WTC11 (cell line): ENCODE measurements at regions not wholly inside any gene's neighbourhood (a gene's known extent, or its start where the extent isn't known, plus 50 kb on each side); places are given as distances from the start of the nearest gene placed in this dataset.

Experiments used
- ATAC-seq: fragments of 200-7000 bp; cut with Tn5 transposase; 2 replicates; pipeline ENCODE4 v1.10.0; 2021; ENCODE audit warnings: mild to moderate bottlenecking, moderate library complexity
- CTCF ChIA-PET: fragments of 300-600 bp; sonication (Branson Sonifier 250); formaldehyde crosslinking; loops from one replicate; lab custom pipeline; 2021; ENCODE audit warnings: antibody characterized with exemption; lab: Charles Lee
- POLR2A ChIA-PET: fragments of 350-600 bp; sonication (Branson Sonifier 250); formaldehyde crosslinking; loops from one replicate; lab custom pipeline; 2021; ENCODE audit warnings: antibody characterized with exemption; lab: Charles Lee
- DNase-seq: peaks from one replicate; pipeline ENCODE4 v3.0.0; 2021; ENCODE audit warnings: low spot score
- H3K27ac Mint-ChIP-seq: 2 replicates; pipeline ENCODE4 v1.8.0; 2021; ENCODE audit warnings: mixed read lengths
- H3K27me3 Mint-ChIP-seq: 2 replicates; pipeline ENCODE4 v1.8.0; 2021; ENCODE audit warnings: low read depth, mild to moderate bottlenecking, moderate library complexity, mixed read lengths
- H3K36me3 Mint-ChIP-seq: 2 replicates; pipeline ENCODE4 v1.8.0; 2021; ENCODE audit warnings: mixed read lengths
- H3K4me1 Mint-ChIP-seq: 2 replicates; pipeline ENCODE4 v1.8.0; 2022; ENCODE audit warnings: mixed read lengths
- H3K4me3 Mint-ChIP-seq: 2 replicates; pipeline ENCODE4 v1.8.0; 2021; ENCODE audit warnings: mild to moderate bottlenecking, moderate library complexity, mixed read lengths
- H3K9me3 Mint-ChIP-seq: 2 replicates; pipeline ENCODE4 v1.8.0; 2021; ENCODE audit warnings: mixed read lengths
- CBFB ChIP-seq: sonication (generic); formaldehyde crosslinking; IDR thresholded peaks from 2 replicates; pipeline ENCODE4 v1.8.1; 2022; ENCODE audit warnings: mild to moderate bottlenecking, low read depth, missing genetic modification reagents
- ELF4 ChIP-seq: sonication (generic); formaldehyde crosslinking; IDR thresholded peaks from 2 replicates; pipeline ENCODE4 v1.8.1; 2022; ENCODE audit warnings: low read depth, mild to moderate bottlenecking, moderate library complexity, missing genetic modification reagents
- EMX1 ChIP-seq: fragments of 250-450 bp; sonication (Bioruptor Pico); IDR thresholded peaks from 2 replicates; pipeline ENCODE4 v1.8.0; 2021; ENCODE audit warnings: mild to moderate bottlenecking
- ETV6 ChIP-seq: sonication (generic); formaldehyde crosslinking; IDR thresholded peaks from 2 replicates; pipeline ENCODE4 v1.8.1; 2022; ENCODE audit warnings: mild to moderate bottlenecking, missing genetic modification reagents
- FOXK1 ChIP-seq: sonication (generic); formaldehyde crosslinking; IDR thresholded peaks from 2 replicates; pipeline ENCODE4 v1.8.0; 2022; ENCODE audit warnings: mild to moderate bottlenecking, moderate library complexity, missing genetic modification reagents
- FOXP4 ChIP-seq: sonication (generic); formaldehyde crosslinking; IDR thresholded peaks from 2 replicates; pipeline ENCODE4 v1.8.0; 2022; ENCODE audit warnings: mild to moderate bottlenecking, missing genetic modification reagents
- HMGA2 ChIP-seq: fragments of 250-450 bp; sonication (Bioruptor Pico); IDR thresholded peaks from 2 replicates; pipeline ENCODE4 v1.4.0; 2021; ENCODE audit warnings: mild to moderate bottlenecking, moderate library complexity
- JUN ChIP-seq: sonication (generic); formaldehyde crosslinking; IDR thresholded peaks from 2 replicates; pipeline ENCODE4 v1.8.0; 2023; ENCODE audit warnings: mild to moderate bottlenecking, missing genetic modification reagents
- NFYB ChIP-seq: sonication (generic); formaldehyde crosslinking; conservative IDR thresholded peaks from 2 replicates; pipeline ENCODE4 v1.8.0; 2022; ENCODE audit warnings: low read depth, missing genetic modification reagents
- SMAD3 ChIP-seq: sonication (generic); formaldehyde crosslinking; IDR thresholded peaks from 2 replicates; pipeline ENCODE4 v1.8.0; 2022; ENCODE audit warnings: missing genetic modification reagents, mild to moderate bottlenecking, borderline replicate concordance
- SP1 ChIP-seq: sonication (generic); formaldehyde crosslinking; conservative IDR thresholded peaks from 2 replicates; pipeline ENCODE4 v1.8.1; 2022; ENCODE audit warnings: missing genetic modification reagents
- ZMAT4 ChIP-seq: fragments of 250-450 bp; sonication (Bioruptor Pico); IDR thresholded peaks from 2 replicates; pipeline ENCODE4 v1.9.0; 2021; ENCODE audit warnings: mild to moderate bottlenecking
- ZNF396 ChIP-seq: fragments of 250-450 bp; sonication (Bioruptor Pico); IDR thresholded peaks from 2 replicates; pipeline ENCODE4 v1.8.0; 2021; ENCODE audit warnings: mild to moderate bottlenecking, moderate library complexity, borderline replicate concordance
- ZNF416 ChIP-seq: fragments of 250-450 bp; sonication (Bioruptor Pico); IDR thresholded peaks from 2 replicates; pipeline ENCODE4 v1.9.0; 2021; ENCODE audit warnings: mild to moderate bottlenecking, inconsistent platforms
- TF ChIP-seq, protein P1 (sequence below): sonication (generic); formaldehyde crosslinking; conservative IDR thresholded peaks from 2 replicates; pipeline ENCODE4 v1.8.1; 2023; ENCODE audit warnings: mild to moderate bottlenecking, low read depth, missing genetic modification reagents, moderate library complexity
- TF ChIP-seq, protein P2 (sequence below): fragments of 250-450 bp; sonication (Bioruptor Pico); IDR thresholded peaks from 2 replicates; pipeline ENCODE4 v2.1.2; 2022; ENCODE audit warnings: mild to moderate bottlenecking, moderate library complexity
- TF ChIP-seq, protein P3 (sequence below): sonication (generic); formaldehyde crosslinking; IDR thresholded peaks from 2 replicates; pipeline ENCODE4 v1.8.0; 2023; ENCODE audit warnings: missing genetic modification reagents, mild to moderate bottlenecking, borderline replicate concordance

DNA sequence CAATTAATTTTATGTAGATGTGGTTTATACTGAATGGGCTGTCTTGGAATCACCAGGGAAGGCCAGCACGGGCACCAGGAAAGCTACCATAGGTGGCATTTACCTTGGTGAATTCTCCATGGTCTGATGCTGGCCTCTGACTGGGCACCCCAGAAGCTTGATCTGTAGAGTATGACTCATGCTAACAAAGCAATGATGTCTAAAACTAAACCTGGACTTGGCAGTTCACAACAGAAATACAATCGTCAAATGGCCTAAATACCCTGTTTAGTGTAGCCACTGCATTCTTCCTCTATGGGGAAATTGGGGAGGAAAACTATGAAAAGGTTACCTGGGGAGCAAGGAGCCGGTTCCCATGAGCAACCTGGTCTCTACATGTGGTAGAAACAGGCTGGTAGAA, 98.0 kb downstream of the ATPSCKMT start:
- H3K4me1 Mint-ChIP-seq: peaks cover 20% of the 10 kb centered on the region
- CTCF ChIA-PET: interaction anchor here (1.5 kb wide), 1 partner anchor 50 kb away, joined by 7 read pairs; no protein-coding TSS in a partner anchor
- POLR2A ChIA-PET: no interaction called here
- H3K27me3 Mint-ChIP-seq: no peaks in the 10 kb centered on the region
- DNase-seq: no peak
- no peak for ATAC-seq
- no peak overlapping the region for H3K4me3 Mint-ChIP-seq
- H3K27ac Mint-ChIP-seq: no peak overlapping the region
- H3K36me3 Mint-ChIP-seq: no peaks in the 10 kb centered on the region
- TF ChIP-seq SMAD3 (CRISPR knock-in tag): no peak
- no peak for TF ChIP-seq ETV6 (CRISPR knock-in tag)
- TF ChIP-seq FOXK1 (CRISPR knock-in tag): no peak
- TF ChIP-seq, protein P1, sequence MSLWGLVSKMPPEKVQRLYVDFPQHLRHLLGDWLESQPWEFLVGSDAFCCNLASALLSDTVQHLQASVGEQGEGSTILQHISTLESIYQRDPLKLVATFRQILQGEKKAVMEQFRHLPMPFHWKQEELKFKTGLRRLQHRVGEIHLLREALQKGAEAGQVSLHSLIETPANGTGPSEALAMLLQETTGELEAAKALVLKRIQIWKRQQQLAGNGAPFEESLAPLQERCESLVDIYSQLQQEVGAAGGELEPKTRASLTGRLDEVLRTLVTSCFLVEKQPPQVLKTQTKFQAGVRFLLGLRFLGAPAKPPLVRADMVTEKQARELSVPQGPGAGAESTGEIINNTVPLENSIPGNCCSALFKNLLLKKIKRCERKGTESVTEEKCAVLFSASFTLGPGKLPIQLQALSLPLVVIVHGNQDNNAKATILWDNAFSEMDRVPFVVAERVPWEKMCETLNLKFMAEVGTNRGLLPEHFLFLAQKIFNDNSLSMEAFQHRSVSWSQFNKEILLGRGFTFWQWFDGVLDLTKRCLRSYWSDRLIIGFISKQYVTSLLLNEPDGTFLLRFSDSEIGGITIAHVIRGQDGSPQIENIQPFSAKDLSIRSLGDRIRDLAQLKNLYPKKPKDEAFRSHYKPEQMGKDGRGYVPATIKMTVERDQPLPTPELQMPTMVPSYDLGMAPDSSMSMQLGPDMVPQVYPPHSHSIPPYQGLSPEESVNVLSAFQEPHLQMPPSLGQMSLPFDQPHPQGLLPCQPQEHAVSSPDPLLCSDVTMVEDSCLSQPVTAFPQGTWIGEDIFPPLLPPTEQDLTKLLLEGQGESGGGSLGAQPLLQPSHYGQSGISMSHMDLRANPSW (CRISPR knock-in tag): no peak
- TF ChIP-seq ZMAT4 (CRISPR knock-in tag): no peak
- no peak for TF ChIP-seq CBFB (CRISPR knock-in tag)
- TF ChIP-seq ELF4: no peak
- TF ChIP-seq, protein P2, sequence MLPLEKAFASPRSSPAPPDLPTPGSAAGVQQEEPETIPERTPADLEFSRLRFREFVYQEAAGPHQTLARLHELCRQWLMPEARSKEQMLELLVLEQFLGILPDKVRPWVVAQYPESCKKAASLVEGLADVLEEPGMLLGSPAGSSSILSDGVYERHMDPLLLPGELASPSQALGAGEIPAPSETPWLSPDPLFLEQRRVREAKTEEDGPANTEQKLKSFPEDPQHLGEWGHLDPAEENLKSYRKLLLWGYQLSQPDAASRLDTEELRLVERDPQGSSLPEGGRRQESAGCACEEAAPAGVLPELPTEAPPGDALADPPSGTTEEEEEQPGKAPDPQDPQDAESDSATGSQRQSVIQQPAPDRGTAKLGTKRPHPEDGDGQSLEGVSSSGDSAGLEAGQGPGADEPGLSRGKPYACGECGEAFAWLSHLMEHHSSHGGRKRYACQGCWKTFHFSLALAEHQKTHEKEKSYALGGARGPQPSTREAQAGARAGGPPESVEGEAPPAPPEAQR (CRISPR knock-in tag): no peak
- TF ChIP-seq ZNF416 (CRISPR knock-in tag): no peak
- no peak for TF ChIP-seq JUN (CRISPR knock-in tag)
- TF ChIP-seq ZNF396 (CRISPR knock-in tag): no peak
- TF ChIP-seq HMGA2 (CRISPR knock-in tag): no peak
- TF ChIP-seq EMX1 (CRISPR knock-in tag): no peak
- no peak for TF ChIP-seq SP1
- TF ChIP-seq, protein P3, sequence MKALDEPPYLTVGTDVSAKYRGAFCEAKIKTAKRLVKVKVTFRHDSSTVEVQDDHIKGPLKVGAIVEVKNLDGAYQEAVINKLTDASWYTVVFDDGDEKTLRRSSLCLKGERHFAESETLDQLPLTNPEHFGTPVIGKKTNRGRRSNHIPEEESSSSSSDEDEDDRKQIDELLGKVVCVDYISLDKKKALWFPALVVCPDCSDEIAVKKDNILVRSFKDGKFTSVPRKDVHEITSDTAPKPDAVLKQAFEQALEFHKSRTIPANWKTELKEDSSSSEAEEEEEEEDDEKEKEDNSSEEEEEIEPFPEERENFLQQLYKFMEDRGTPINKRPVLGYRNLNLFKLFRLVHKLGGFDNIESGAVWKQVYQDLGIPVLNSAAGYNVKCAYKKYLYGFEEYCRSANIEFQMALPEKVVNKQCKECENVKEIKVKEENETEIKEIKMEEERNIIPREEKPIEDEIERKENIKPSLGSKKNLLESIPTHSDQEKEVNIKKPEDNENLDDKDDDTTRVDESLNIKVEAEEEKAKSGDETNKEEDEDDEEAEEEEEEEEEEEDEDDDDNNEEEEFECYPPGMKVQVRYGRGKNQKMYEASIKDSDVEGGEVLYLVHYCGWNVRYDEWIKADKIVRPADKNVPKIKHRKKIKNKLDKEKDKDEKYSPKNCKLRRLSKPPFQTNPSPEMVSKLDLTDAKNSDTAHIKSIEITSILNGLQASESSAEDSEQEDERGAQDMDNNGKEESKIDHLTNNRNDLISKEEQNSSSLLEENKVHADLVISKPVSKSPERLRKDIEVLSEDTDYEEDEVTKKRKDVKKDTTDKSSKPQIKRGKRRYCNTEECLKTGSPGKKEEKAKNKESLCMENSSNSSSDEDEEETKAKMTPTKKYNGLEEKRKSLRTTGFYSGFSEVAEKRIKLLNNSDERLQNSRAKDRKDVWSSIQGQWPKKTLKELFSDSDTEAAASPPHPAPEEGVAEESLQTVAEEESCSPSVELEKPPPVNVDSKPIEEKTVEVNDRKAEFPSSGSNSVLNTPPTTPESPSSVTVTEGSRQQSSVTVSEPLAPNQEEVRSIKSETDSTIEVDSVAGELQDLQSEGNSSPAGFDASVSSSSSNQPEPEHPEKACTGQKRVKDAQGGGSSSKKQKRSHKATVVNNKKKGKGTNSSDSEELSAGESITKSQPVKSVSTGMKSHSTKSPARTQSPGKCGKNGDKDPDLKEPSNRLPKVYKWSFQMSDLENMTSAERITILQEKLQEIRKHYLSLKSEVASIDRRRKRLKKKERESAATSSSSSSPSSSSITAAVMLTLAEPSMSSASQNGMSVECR: no peak
- TF ChIP-seq FOXP4 (CRISPR knock-in tag): no peak
- no peak for TF ChIP-seq NFYB (CRISPR knock-in tag)
- H3K9me3 Mint-ChIP-seq: no peaks in the 10 kb centered on the region
